Mesendoderm (in vitro differentiated cells): ENCODE measurements at regions not wholly inside any gene's neighbourhood (a gene's known extent, or its start where the extent isn't known, plus 50 kb on each side); places are given as distances from the start of the nearest gene placed in this dataset.
A peak's percentile ranks its signal among the peaks of the same experiment; 100 is the strongest.

Experiments used
- DNase-seq: peaks from one replicate; pipeline ENCODE4 v3.0.0; 2013
- H2AK5ac ChIP-seq: 2 replicates; pipeline ENCODE4 v1.6.1; 2013; ENCODE audit warnings: low read length, inconsistent platforms
- H2BK120ac ChIP-seq: 2 replicates; pipeline ENCODE4 v1.6.1; 2013; ENCODE audit warnings: low read depth, mild to moderate bottlenecking, low read length, moderate library complexity, mixed read lengths
- H2BK15ac ChIP-seq: replicated peaks from 2 replicates; pipeline ENCODE4 v1.6.1; 2013; ENCODE audit warnings: low read depth, mild to moderate bottlenecking, moderate library complexity
- H2BK5ac ChIP-seq: 2 replicates; pipeline ENCODE4 v1.6.1; 2013; ENCODE audit warnings: low read length, inconsistent platforms
- H3K18ac ChIP-seq: 2 replicates; pipeline ENCODE4 v1.6.1; 2013; ENCODE audit warnings: mild to moderate bottlenecking, low read length, mixed read lengths
- H3K23ac ChIP-seq: one replicate; pipeline ENCODE4 v1.6.1; 2013; ENCODE audit warnings: low read length
- H3K27ac ChIP-seq: 2 replicates; pipeline ENCODE4 v1.5.1; 2013; ENCODE audit warnings: low read depth, mild to moderate bottlenecking, inconsistent platforms, low read length, moderate library complexity
- H3K27me3 ChIP-seq: 2 replicates; pipeline ENCODE4 v1.6.1; 2013; ENCODE audit warnings: low read length, control low read depth, mild to moderate bottlenecking, inconsistent platforms; ENCODE audit not compliant: insufficient read depth, poor library complexity
- H3K36me3 ChIP-seq: 2 replicates; pipeline ENCODE4 v1.6.1; 2013; ENCODE audit warnings: low read length, inconsistent platforms; ENCODE audit not compliant: control insufficient read depth, insufficient read depth
- H3K4ac ChIP-seq: one replicate; pipeline ENCODE4 v1.6.1; 2013; ENCODE audit warnings: low read depth, mild to moderate bottlenecking, low read length, moderate library complexity
- H3K4me1 ChIP-seq: 2 replicates; pipeline ENCODE4 v1.6.1; 2013; ENCODE audit warnings: low read depth, low read length, inconsistent platforms; ENCODE audit not compliant: control insufficient read depth
- H3K4me2 ChIP-seq: 2 replicates; pipeline ENCODE4 v1.6.1; 2013; ENCODE audit warnings: low read length
- H3K4me3 ChIP-seq: 2 replicates; pipeline ENCODE4 v1.5.1; 2013; ENCODE audit warnings: mild to moderate bottlenecking, low read length
- H3K56ac ChIP-seq: one replicate; pipeline ENCODE4 v1.6.1; 2013; ENCODE audit warnings: low read length
- H3K79me1 ChIP-seq: 2 replicates; pipeline ENCODE4 v1.6.1; 2013; ENCODE audit warnings: low read length, inconsistent platforms
- H3K79me2 ChIP-seq: 2 replicates; pipeline ENCODE4 v1.6.1; 2013; ENCODE audit warnings: mild to moderate bottlenecking, low read length; ENCODE audit not compliant: control insufficient read depth, insufficient read depth
- H3K9ac ChIP-seq: 2 replicates; pipeline ENCODE4 v1.6.1; 2013; ENCODE audit warnings: low read length, inconsistent platforms
- H4K5ac ChIP-seq: one replicate; pipeline ENCODE4 v1.6.1; 2013; ENCODE audit warnings: low read length
- H4K8ac ChIP-seq: one replicate; pipeline ENCODE4 v1.6.1; 2013; ENCODE audit warnings: low read depth, mild to moderate bottlenecking, control low read depth, low read length, moderate library complexity
- WGBS: extraction: QIAGEN DNeasy Blood & Tissue Kit; methylation state at CpG from one replicate; pipeline ENCODE4 v1.1.7; 2013; ENCODE audit warnings: low lambda C conversion rate, missing lambda C conversion rate; ENCODE audit not compliant: insufficient coverage; ENCODE audit errors: extremely low coverage; 5-methylcytosine and 5-hydroxymethylcytosine counted together

GRCh38 chr20:48257833-48258232 is 472.6 kb upstream of the SULF2 start:
- Histone ChIP-seq H2BK5ac (no peak overlapping the region), H4K8ac (no peak overlapping the region), H3K4me3 (no peak overlapping the region), H3K4me1 (peaks cover 2% of the 10 kb centered on the region), H3K9ac (no peak overlapping the region), H3K18ac (no peak overlapping the region), H3K23ac (no peak overlapping the region), H3K56ac (no peak overlapping the region), H2BK120ac (no peak overlapping the region), H3K27ac (no peak overlapping the region), H3K4ac (no peak overlapping the region), H3K4me2 (no peak overlapping the region), H3K79me1 (no peaks in the 10 kb centered on the region), H2BK15ac (no peak overlapping the region), H3K79me2 (no peaks in the 10 kb centered on the region), H2AK5ac (no peak overlapping the region), H4K5ac (no peak overlapping the region), H3K36me3 (no peaks in the 10 kb centered on the region), H3K27me3 (no peaks in the 10 kb centered on the region)
- no peak for DNase-seq
- WGBS = no CpG with 5 or more reads among the region's 2 CpGs

- Histone ChIP-seq H3K27me3 (no peaks in the 10 kb centered on the region), H4K5ac (no peak overlapping the region), H3K36me3 (no peaks in the 10 kb centered on the region), H3K27ac (no peak overlapping the region), H3K4me1 (no peaks in the 10 kb centered on the region), H3K79me2 (no peaks in the 10 kb centered on the region), H3K56ac (no peak overlapping the region), H2BK120ac (no peak overlapping the region), H2BK5ac (no peak overlapping the region), H2BK15ac (no peak overlapping the region), H3K79me1 (no peaks in the 10 kb centered on the region), H4K8ac (no peak overlapping the region), H3K4me3 (no peak overlapping the region), H3K9ac (no peak overlapping the region), H3K4me2 (no peak overlapping the region), H3K4ac (peak overlapping the region; percentile 72), H3K18ac (no peak overlapping the region), H2AK5ac (no peak overlapping the region), H3K23ac (no peak overlapping the region)
- no peak for DNase-seq
- no CpG with 5 or more reads among the region's 8 CpGs for WGBS
Observed at GRCh38 chr20:48247961-48248360, 462.7 kb upstream of the SULF2 start.

GRCh38 chr20:48246061-48246790 is 460.9 kb upstream of the SULF2 start:
- no peak overlapping the region for H3K56ac ChIP-seq
- no peak overlapping the region for H3K4ac ChIP-seq
- WGBS = no CpG with 5 or more reads among the region's 9 CpGs
- H3K4me3 ChIP-seq = no peak overlapping the region
- H4K5ac ChIP-seq = no peak overlapping the region
- no peaks in the 10 kb centered on the region for H3K27me3 ChIP-seq
- no peak for DNase-seq
- H3K18ac ChIP-seq = no peak overlapping the region
- H4K8ac ChIP-seq = no peak overlapping the region
- H3K27ac ChIP-seq = no peak overlapping the region
- H3K4me1 ChIP-seq = no peaks in the 10 kb centered on the region
- H2BK15ac ChIP-seq = no peak overlapping the region
- H2BK5ac ChIP-seq = no peak overlapping the region
- H3K79me1 ChIP-seq = no peaks in the 10 kb centered on the region
- H3K23ac ChIP-seq = no peak overlapping the region
- H3K79me2 ChIP-seq = no peaks in the 10 kb centered on the region
- H2AK5ac ChIP-seq = no peak overlapping the region
- no peak overlapping the region for H3K9ac ChIP-seq
- no peaks in the 10 kb centered on the region for H3K36me3 ChIP-seq
- H2BK120ac ChIP-seq = no peak overlapping the region
- H3K4me2 ChIP-seq = no peak overlapping the region

GRCh38 chr20:48242623-48243022 is 457.3 kb upstream of the SULF2 start:
- no peaks in the 10 kb centered on the region for H3K27me3 ChIP-seq
- no peak overlapping the region for H3K9ac ChIP-seq
- no CpG with 5 or more reads among the region's 8 CpGs for WGBS
- no peaks in the 10 kb centered on the region for H3K4me1 ChIP-seq
- peak overlapping the region; percentile 33 for H2AK5ac ChIP-seq
- no peak overlapping the region for H3K27ac ChIP-seq
- H4K8ac ChIP-seq = no peak overlapping the region
- no peak overlapping the region for H2BK15ac ChIP-seq
- no peak overlapping the region for H3K4me2 ChIP-seq
- no peak overlapping the region for H3K56ac ChIP-seq
- H2BK120ac ChIP-seq = no peak overlapping the region
- no peaks in the 10 kb centered on the region for H3K79me2 ChIP-seq
- H2BK5ac ChIP-seq = no peak overlapping the region
- H3K4ac ChIP-seq = no peak overlapping the region
- no peak for DNase-seq
- no peaks in the 10 kb centered on the region for H3K36me3 ChIP-seq
- no peak overlapping the region for H3K23ac ChIP-seq
- H3K79me1 ChIP-seq = no peaks in the 10 kb centered on the region
- no peak overlapping the region for H3K4me3 ChIP-seq
- H3K18ac ChIP-seq = no peak overlapping the region
- H4K5ac ChIP-seq = no peak overlapping the region

- Histone ChIP-seq H3K27me3 (no peaks in the 10 kb centered on the region), H3K4me2 (no peak overlapping the region), H3K36me3 (no peaks in the 10 kb centered on the region), H3K9ac (no peak overlapping the region), H3K4ac (no peak overlapping the region), H3K18ac (no peak overlapping the region), H2BK15ac (no peak overlapping the region), H2BK5ac (no peak overlapping the region), H3K56ac (no peak overlapping the region), H3K79me2 (no peaks in the 10 kb centered on the region), H3K23ac (no peak overlapping the region), H4K8ac (no peak overlapping the region), H2BK120ac (no peak overlapping the region), H3K27ac (no peak overlapping the region), H3K4me1 (no peaks in the 10 kb centered on the region), H3K79me1 (no peaks in the 10 kb centered on the region), H3K4me3 (no peak overlapping the region), H4K5ac (no peak overlapping the region), H2AK5ac (no peak overlapping the region)
- no peak for DNase-seq
- no CpG with 5 or more reads among the region's 5 CpGs for WGBS
Observed at GRCh38 chr20:48241482-48241881, 456.2 kb upstream of the SULF2 start.

- Histone ChIP-seq H2BK15ac (no peak overlapping the region), H2BK5ac (no peak overlapping the region), H3K36me3 (no peaks in the 10 kb centered on the region), H2AK5ac (no peak overlapping the region), H3K79me1 (no peaks in the 10 kb centered on the region), H3K9ac (no peak overlapping the region), H3K27me3 (no peaks in the 10 kb centered on the region), H3K4ac (no peak overlapping the region), H3K27ac (no peak overlapping the region), H3K23ac (no peak overlapping the region), H4K5ac (no peak overlapping the region), H3K18ac (no peak overlapping the region), H3K4me3 (no peak overlapping the region), H3K79me2 (no peaks in the 10 kb centered on the region), H3K4me2 (no peak overlapping the region), H2BK120ac (no peak overlapping the region), H4K8ac (no peak overlapping the region), H3K56ac (no peak overlapping the region), H3K4me1 (no peaks in the 10 kb centered on the region)
- WGBS = no CpG with 5 or more reads among the region's 4 CpGs
- DNase-seq = no peak
Observed at GRCh38 chr20:48238781-48239180, 453.5 kb upstream of the SULF2 start.
